ENCODE measurements at regions not wholly inside any gene's neighbourhood (a gene's known extent, or its start where the extent isn't known, plus 50 kb on each side); places are given as distances from the start of the nearest gene placed in this dataset.
"Not testable (repeated sequence)": the region's sequence is repeated elsewhere in the genome, so short reads cannot be mapped to it uniquely, and the experiment has no call there.

DNA sequence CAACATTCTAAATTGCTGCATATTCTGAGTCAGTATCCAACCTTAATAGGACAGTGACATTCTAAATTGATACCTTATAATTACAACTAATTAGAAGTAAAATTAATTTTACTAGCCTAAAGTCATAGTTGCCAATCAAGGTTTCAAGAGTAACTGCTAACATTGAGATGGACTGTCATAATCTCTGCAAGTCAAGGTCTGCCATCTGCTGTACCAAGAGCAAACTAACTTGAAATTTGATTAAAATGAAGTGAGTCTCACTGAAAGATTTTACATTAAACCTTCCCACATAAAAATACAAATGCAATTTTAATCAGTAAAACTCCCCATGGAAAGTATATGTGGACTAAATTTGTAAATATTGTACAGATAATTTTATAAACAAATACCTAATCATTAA lies 235.3 kb downstream of the PRDM9 start:
- no peaks in the 10 kb centered on the region for H3K36me3 ChIP-seq (ENCODE audit: control insufficient read depth in 3 of 3, insufficient read depth in 2 of 3, low read depth in 1 of 3, low read length in 3 of 3)
- no peak for DNase-seq
- H3K4me3 ChIP-seq (ENCODE audit: low read depth in 1 of 3, low read length in 3 of 3) = no peak overlapping the region
- no peaks in the 10 kb centered on the region for H3K4me1 ChIP-seq (ENCODE audit: control insufficient read depth in 3 of 3, insufficient read depth in 2 of 3, low read depth in 1 of 3, low read length in 2 of 3)
- no peaks in the 10 kb centered on the region for H3K9me3 ChIP-seq (ENCODE audit: control insufficient read depth in 2 of 2, insufficient read depth in 1 of 2, low read depth in 1 of 2, low read length in 1 of 2)
- no peaks in the 10 kb centered on the region for H3K27me3 ChIP-seq (ENCODE audit: control insufficient read depth in 3 of 3, insufficient read depth in 3 of 3, low read length in 3 of 3)
- no peak for FAIRE-seq
- H3K27ac ChIP-seq (ENCODE audit: low read depth in 1 of 3, low read length in 2 of 3) = no peak overlapping the region

DNA sequence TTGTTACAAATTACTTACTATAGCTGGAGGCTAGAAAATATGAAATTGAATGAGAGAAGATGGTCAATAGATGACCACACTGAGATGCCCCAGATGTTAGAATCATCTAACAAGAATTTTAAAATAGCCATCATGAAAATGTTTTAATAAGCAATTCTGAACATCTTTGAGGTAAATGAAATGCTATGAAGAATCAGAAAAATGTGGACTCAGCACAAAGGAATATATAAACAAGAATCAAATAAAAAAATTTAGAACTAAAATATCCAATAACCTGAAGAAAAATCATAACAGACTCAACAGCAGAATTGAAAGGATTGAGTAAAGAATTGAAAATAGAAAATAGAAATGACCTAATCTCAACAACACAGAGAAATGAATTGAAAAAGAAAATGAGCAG lies 248.5 kb downstream of the PRDM9 start:
- DNase-seq (no peak), FAIRE-seq (no peak)
- Histone ChIP-seq H3K27me3 (ENCODE audit: control insufficient read depth in 3 of 3, insufficient read depth in 3 of 3, low read length in 3 of 3) (no peaks in the 10 kb centered on the region), H3K9me3 (ENCODE audit: control insufficient read depth in 2 of 2, insufficient read depth in 1 of 2, low read depth in 1 of 2, low read length in 1 of 2) (no peaks in the 10 kb centered on the region), H3K4me3 (ENCODE audit: low read depth in 1 of 3, low read length in 3 of 3) (no peak overlapping the region), H3K36me3 (ENCODE audit: control insufficient read depth in 3 of 3, insufficient read depth in 2 of 3, low read depth in 1 of 3, low read length in 3 of 3) (no peaks in the 10 kb centered on the region), H3K4me1 (ENCODE audit: control insufficient read depth in 3 of 3, insufficient read depth in 2 of 3, low read depth in 1 of 3, low read length in 2 of 3) (no peaks in the 10 kb centered on the region), H3K27ac (ENCODE audit: low read depth in 1 of 3, low read length in 2 of 3) (no peak overlapping the region)

DNA sequence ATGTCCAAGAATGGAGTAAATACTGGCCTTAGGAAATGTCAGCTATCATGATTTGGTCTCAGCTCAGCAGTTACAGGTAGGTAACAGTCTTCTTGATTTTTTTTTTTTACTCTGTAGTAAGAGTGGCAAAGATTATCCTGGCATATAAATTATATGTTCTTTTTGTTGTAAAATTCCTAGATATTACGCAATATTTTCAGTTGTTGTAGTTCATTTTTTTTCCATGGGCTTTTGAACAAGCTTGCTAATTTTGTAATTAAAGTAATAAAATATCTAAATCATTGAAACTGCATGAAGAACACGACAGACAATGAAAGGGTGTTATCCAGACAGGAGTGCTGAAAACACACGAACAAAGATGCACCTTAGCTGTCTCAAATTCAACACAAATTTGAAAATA lies 249.4 kb downstream of the PRDM9 start:
- Histone ChIP-seq H3K4me1 (ENCODE audit: control insufficient read depth in 3 of 3, insufficient read depth in 2 of 3, low read depth in 1 of 3, low read length in 2 of 3) (no peaks in the 10 kb centered on the region), H3K4me3 (ENCODE audit: low read depth in 1 of 3, low read length in 3 of 3) (no peak overlapping the region), H3K27ac (ENCODE audit: low read depth in 1 of 3, low read length in 2 of 3) (no peak overlapping the region), H3K9me3 (ENCODE audit: control insufficient read depth in 2 of 2, insufficient read depth in 1 of 2, low read depth in 1 of 2, low read length in 1 of 2) (no peaks in the 10 kb centered on the region), H3K27me3 (ENCODE audit: control insufficient read depth in 3 of 3, insufficient read depth in 3 of 3, low read length in 3 of 3) (no peaks in the 10 kb centered on the region), H3K36me3 (ENCODE audit: control insufficient read depth in 3 of 3, insufficient read depth in 2 of 3, low read depth in 1 of 3, low read length in 3 of 3) (no peaks in the 10 kb centered on the region)
- DNase-seq (no peak), FAIRE-seq (no peak)
- 70 to 84% (median 73%) methylated on average over 3 of the region's 3 CpGs for WGBS, 3 donors

DNA sequence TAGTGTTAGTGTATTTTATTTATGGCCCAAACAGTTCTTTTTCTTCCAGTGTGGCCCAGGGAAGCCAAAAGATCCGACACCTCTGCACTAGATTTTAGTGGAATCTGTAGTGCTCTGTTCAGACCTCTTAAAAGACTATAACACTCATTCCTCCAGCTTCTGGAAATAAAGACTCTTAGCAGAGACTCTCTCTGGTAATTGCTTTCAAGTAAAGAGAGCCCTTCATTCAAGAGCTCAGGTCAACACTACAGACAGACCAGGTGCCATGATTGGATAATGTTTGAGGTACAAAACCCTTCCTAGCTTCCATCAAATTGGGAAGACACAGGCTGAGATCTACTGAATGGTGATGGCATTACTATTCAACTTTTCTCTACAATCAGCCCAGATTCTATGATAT lies 255.8 kb downstream of the PRDM9 start:
- H3K4me1 ChIP-seq (ENCODE audit: control insufficient read depth in 3 of 3, insufficient read depth in 2 of 3, low read depth in 1 of 3, low read length in 2 of 3) = no peaks in the 10 kb centered on the region
- H3K36me3 ChIP-seq (ENCODE audit: control insufficient read depth in 3 of 3, insufficient read depth in 2 of 3, low read depth in 1 of 3, low read length in 3 of 3) = no peaks in the 10 kb centered on the region
- H3K27ac ChIP-seq (ENCODE audit: low read depth in 1 of 3, low read length in 2 of 3) = no peak overlapping the region
- WGBS, 3 donors = 56 to 83% (median 68%) methylated on average over 1 of the region's 1 CpG
- FAIRE-seq (no peak), DNase-seq (no peak)
- no peak overlapping the region for H3K4me3 ChIP-seq (ENCODE audit: low read depth in 1 of 3, low read length in 3 of 3)
- H3K9me3 ChIP-seq (ENCODE audit: control insufficient read depth in 2 of 2, insufficient read depth in 1 of 2, low read depth in 1 of 2, low read length in 1 of 2) = no peaks in the 10 kb centered on the region
- no peaks in the 10 kb centered on the region for H3K27me3 ChIP-seq (ENCODE audit: control insufficient read depth in 3 of 3, insufficient read depth in 3 of 3, low read length in 3 of 3)

DNA sequence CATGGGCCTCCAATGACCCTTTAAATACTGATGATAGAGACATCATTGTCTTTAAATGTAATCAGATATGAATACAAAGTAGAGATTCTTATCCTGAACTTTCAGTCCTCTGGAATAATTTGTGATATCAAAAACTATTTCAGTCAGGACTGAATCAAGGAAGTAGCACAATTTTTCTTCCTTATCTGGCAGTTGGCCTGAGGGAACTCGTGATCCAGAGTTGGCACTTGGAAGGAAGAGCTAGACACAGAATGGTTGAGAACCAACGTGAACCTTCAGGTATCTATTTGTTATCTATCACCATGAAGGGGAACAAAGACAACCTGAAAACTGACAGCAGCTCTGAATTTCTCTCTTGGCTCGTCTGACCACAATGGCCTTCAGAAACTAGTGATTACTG lies 269.3 kb downstream of the PRDM9 start:
- Histone ChIP-seq H3K4me3 (ENCODE audit: low read depth in 1 of 3, low read length in 3 of 3) (no peak overlapping the region), H3K4me1 (ENCODE audit: control insufficient read depth in 3 of 3, insufficient read depth in 2 of 3, low read depth in 1 of 3, low read length in 2 of 3) (no peaks in the 10 kb centered on the region), H3K36me3 (ENCODE audit: control insufficient read depth in 3 of 3, insufficient read depth in 2 of 3, low read depth in 1 of 3, low read length in 3 of 3) (no peaks in the 10 kb centered on the region), H3K27ac (ENCODE audit: low read depth in 1 of 3, low read length in 2 of 3) (no peak overlapping the region), H3K9me3 (ENCODE audit: control insufficient read depth in 2 of 2, insufficient read depth in 1 of 2, low read depth in 1 of 2, low read length in 1 of 2) (peaks cover 0 to 1% of the 10 kb centered on the region in 2 donors), H3K27me3 (ENCODE audit: control insufficient read depth in 3 of 3, insufficient read depth in 3 of 3, low read length in 3 of 3) (no peaks in the 10 kb centered on the region)
- no peak for FAIRE-seq
- no peak for DNase-seq
- 18 to 53% (median 34%) methylated on average over 3 of the region's 3 CpGs for WGBS, 3 donors

DNA sequence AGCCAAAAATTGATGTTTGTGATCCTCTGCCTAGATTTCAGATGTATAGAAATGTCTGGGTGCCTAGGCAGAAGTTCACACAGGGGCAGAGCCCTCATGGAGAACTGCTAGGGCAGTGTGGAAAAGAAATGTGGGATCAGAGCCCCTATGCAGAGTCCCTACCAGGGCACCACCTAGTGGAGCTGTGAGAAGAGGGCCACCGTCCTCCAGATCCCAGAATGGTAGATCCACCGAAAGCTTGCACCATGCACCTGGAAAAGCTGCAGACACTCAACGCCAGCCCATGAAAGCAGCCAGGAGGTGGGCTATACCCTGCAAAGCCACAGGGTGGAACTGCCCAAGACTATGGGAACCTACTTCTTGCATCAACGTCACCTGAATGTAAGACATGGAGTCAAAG lies 292.9 kb downstream of the PRDM9 start:
- not testable (repeated sequence) for H3K27me3 ChIP-seq (ENCODE audit: control insufficient read depth in 3 of 3, insufficient read depth in 3 of 3, low read length in 3 of 3); FAIRE-seq; H3K4me1 ChIP-seq (ENCODE audit: control insufficient read depth in 3 of 3, insufficient read depth in 2 of 3, low read depth in 1 of 3, low read length in 2 of 3); H3K4me3 ChIP-seq (ENCODE audit: low read depth in 1 of 3, low read length in 3 of 3); H3K27ac ChIP-seq (ENCODE audit: low read depth in 1 of 3, low read length in 2 of 3); H3K36me3 ChIP-seq (ENCODE audit: control insufficient read depth in 3 of 3, insufficient read depth in 2 of 3, low read depth in 1 of 3, low read length in 3 of 3); DNase-seq; H3K9me3 ChIP-seq (ENCODE audit: control insufficient read depth in 2 of 2, insufficient read depth in 1 of 2, low read depth in 1 of 2, low read length in 1 of 2)
- 81 to 90% (median 85%) methylated on average over 4 of the region's 4 CpGs for WGBS, 3 donors

DNA sequence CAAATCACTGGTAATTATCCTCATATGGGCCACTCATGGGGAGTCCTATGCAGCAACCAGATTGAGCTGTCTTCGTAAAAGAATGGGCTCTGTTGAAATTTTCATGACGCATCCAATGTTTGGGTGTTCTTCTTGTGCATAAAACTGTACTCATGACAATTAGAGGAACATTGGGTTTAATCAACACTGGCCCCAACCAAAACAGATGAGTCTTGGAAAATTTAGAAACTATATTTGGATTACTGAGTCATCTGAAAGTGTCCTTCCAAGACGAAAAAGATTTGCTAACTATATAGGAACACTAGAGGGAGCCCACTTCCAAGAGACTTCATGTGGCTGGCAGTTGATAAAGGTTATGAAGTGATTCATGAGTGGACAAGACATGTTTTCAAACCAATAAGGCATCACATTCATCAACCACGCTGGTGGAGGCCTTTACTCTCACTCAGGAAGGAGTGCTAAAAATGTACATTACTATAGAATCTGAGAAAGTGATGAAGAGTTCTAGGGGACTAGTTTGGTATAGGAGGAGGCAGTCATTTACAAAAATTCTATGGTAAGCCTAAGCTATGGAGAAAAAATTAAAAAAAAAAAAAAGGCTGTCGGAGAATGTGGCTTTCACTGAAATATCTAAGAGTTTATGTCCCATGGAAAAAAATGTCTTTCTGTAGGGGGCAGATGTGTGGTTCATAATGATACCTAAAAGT lies 313.5 kb downstream of the PRDM9 start:
- DNase-seq = peak in 1 of 2 donors; percentile 2
- H3K36me3 ChIP-seq (ENCODE audit: control insufficient read depth in 3 of 3, insufficient read depth in 2 of 3, low read depth in 1 of 3, low read length in 3 of 3) = no peaks in the 10 kb centered on the region
- no peaks in the 10 kb centered on the region for H3K27me3 ChIP-seq (ENCODE audit: control insufficient read depth in 3 of 3, insufficient read depth in 3 of 3, low read length in 3 of 3)
- FAIRE-seq = no peak
- H3K27ac ChIP-seq (ENCODE audit: low read depth in 1 of 3, low read length in 2 of 3) = no peak overlapping the region
- 45 to 55% (median 53%) methylated on average over 5 of the region's 5 CpGs for WGBS, 3 donors
- H3K4me3 ChIP-seq (ENCODE audit: low read depth in 1 of 3, low read length in 3 of 3) = no peak overlapping the region
- H3K4me1 ChIP-seq (ENCODE audit: control insufficient read depth in 3 of 3, insufficient read depth in 2 of 3, low read depth in 1 of 3, low read length in 2 of 3) = no peaks in the 10 kb centered on the region
- H3K9me3 ChIP-seq (ENCODE audit: control insufficient read depth in 2 of 2, insufficient read depth in 1 of 2, low read depth in 1 of 2, low read length in 1 of 2) = no peaks in the 10 kb centered on the region

DNA sequence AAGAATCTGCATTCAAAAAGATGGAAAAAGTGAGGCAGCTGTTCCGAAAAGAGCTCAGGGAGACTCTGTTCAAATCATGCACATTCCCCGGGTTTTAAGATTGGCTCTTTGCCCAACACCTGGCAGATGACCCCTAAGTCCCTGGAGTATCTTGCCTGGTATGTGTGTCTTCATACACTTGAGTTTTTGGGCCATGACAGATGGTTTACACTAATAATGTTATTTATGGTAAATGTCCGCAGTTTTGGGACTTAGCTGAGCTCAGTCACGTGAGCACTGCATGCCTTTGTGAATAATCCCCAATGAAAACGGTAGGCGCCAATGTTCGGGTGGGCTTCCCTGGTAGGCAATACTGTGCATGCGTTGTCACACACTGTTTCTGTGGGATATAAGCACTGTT lies 316.1 kb downstream of the PRDM9 start:
- Histone ChIP-seq H3K4me3 (ENCODE audit: low read depth in 1 of 3, low read length in 3 of 3) (no peak overlapping the region), H3K9me3 (ENCODE audit: control insufficient read depth in 2 of 2, insufficient read depth in 1 of 2, low read depth in 1 of 2, low read length in 1 of 2) (no peaks in the 10 kb centered on the region), H3K36me3 (ENCODE audit: control insufficient read depth in 3 of 3, insufficient read depth in 2 of 3, low read depth in 1 of 3, low read length in 3 of 3) (no peaks in the 10 kb centered on the region), H3K27ac (ENCODE audit: low read depth in 1 of 3, low read length in 2 of 3) (no peak overlapping the region), H3K27me3 (ENCODE audit: control insufficient read depth in 3 of 3, insufficient read depth in 3 of 3, low read length in 3 of 3) (no peaks in the 10 kb centered on the region), H3K4me1 (ENCODE audit: control insufficient read depth in 3 of 3, insufficient read depth in 2 of 3, low read depth in 1 of 3, low read length in 2 of 3) (no peaks in the 10 kb centered on the region)
- no peak for DNase-seq
- no peak for FAIRE-seq
- WGBS, 3 donors = 70 to 84% (median 81%) methylated on average over 8 of the region's 8 CpGs

DNA sequence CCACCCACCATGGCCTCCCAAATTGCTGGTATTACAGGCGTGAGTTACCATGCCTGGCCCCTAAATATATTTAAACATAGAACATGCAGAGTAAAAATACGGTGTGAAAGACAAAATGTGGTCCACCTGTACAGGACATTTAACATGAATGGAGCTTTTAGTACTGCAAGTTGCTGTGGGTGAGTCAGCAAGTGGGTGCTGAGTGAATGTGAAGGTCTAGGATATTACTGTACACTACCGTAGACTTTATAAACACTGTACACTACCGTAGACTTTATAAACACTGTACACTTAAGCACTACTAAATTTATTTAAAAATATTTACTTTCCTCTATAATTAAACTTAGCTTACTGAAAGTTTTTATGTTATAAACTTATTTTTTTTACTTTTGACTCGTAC lies 317.8 kb downstream of the PRDM9 start:
- Histone ChIP-seq H3K27me3 (ENCODE audit: control insufficient read depth in 3 of 3, insufficient read depth in 3 of 3, low read length in 3 of 3) (no peaks in the 10 kb centered on the region), H3K4me1 (ENCODE audit: control insufficient read depth in 3 of 3, insufficient read depth in 2 of 3, low read depth in 1 of 3, low read length in 2 of 3) (no peaks in the 10 kb centered on the region), H3K4me3 (ENCODE audit: low read depth in 1 of 3, low read length in 3 of 3) (no peak overlapping the region), H3K9me3 (ENCODE audit: control insufficient read depth in 2 of 2, insufficient read depth in 1 of 2, low read depth in 1 of 2, low read length in 1 of 2) (no peaks in the 10 kb centered on the region), H3K27ac (ENCODE audit: low read depth in 1 of 3, low read length in 2 of 3) (no peak overlapping the region), H3K36me3 (ENCODE audit: control insufficient read depth in 3 of 3, insufficient read depth in 2 of 3, low read depth in 1 of 3, low read length in 3 of 3) (no peaks in the 10 kb centered on the region)
- FAIRE-seq (no peak), DNase-seq (no peak)
- 69 to 91% (median 80%) methylated on average over 5 of the region's 5 CpGs for WGBS, 3 donors

All from small intestine (tissue), 7 donors.